H9 (cell line): ENCODE measurements at regions not wholly inside any gene's neighbourhood (a gene's known extent, or its start where the extent isn't known, plus 50 kb on each side); places are given as distances from the start of the nearest gene placed in this dataset.

Experiments used
- DNase-seq: peaks from one replicate; pipeline ENCODE4 v3.0.0-alpha.2; 2017
- H2AFZ ChIP-seq: one replicate; pipeline ENCODE4 v1.6.1; 2013; ENCODE audit warnings: mild to moderate bottlenecking, low read length, control low read depth, moderate library complexity
- H2AK5ac ChIP-seq: 2 replicates; pipeline ENCODE4 v1.6.1; 2013; ENCODE audit warnings: low read length, control low read depth, mixed read lengths; ENCODE audit not compliant: insufficient read length
- H2BK120ac ChIP-seq: one replicate; pipeline ENCODE4 v1.6.1; 2013; ENCODE audit warnings: low read depth, mild to moderate bottlenecking, low read length, control low read depth, inconsistent platforms; ENCODE audit not compliant: poor library complexity, severe bottlenecking
- H2BK12ac ChIP-seq: 2 replicates; pipeline ENCODE4 v1.6.1; 2013; ENCODE audit warnings: low read length, control low read depth, mixed read lengths, low read depth; ENCODE audit not compliant: insufficient read length
- H2BK15ac ChIP-seq: 2 replicates; pipeline ENCODE4 v1.6.1; 2013; ENCODE audit warnings: low read depth, low read length, control low read depth
- H2BK20ac ChIP-seq: one replicate; pipeline ENCODE4 v1.6.1; 2013; ENCODE audit warnings: low read depth, mild to moderate bottlenecking, low read length, control low read depth, inconsistent platforms; ENCODE audit not compliant: poor library complexity, severe bottlenecking
- H2BK5ac ChIP-seq: 2 replicates; pipeline ENCODE4 v1.6.1; 2013; ENCODE audit warnings: low read length, control low read depth, mixed read lengths; ENCODE audit not compliant: insufficient read length
- H3K14ac ChIP-seq: 2 replicates; pipeline ENCODE4 v1.6.1; 2013; ENCODE audit warnings: low read length, control low read depth; ENCODE audit not compliant: insufficient read depth
- H3K18ac ChIP-seq: 2 replicates; pipeline ENCODE4 v1.6.1; 2013; ENCODE audit warnings: low read depth, mild to moderate bottlenecking, mixed read lengths, low read length, control low read depth; ENCODE audit not compliant: insufficient read length
- H3K23ac ChIP-seq: 2 replicates; pipeline ENCODE4 v1.6.1; 2013; ENCODE audit warnings: low read length, control low read depth, mixed read lengths, low read depth; ENCODE audit not compliant: insufficient read length
- H3K23me2 ChIP-seq: 2 replicates; pipeline ENCODE4 v1.6.1; 2013; ENCODE audit warnings: low read depth, mild to moderate bottlenecking, mixed read lengths, low read length, control low read depth; ENCODE audit not compliant: insufficient read length, poor library complexity, severe bottlenecking
- H3K27ac ChIP-seq: 2 replicates; pipeline ENCODE4 v1.5.1; 2013; ENCODE audit warnings: low read length, control low read depth, mixed read lengths, low read depth; ENCODE audit not compliant: insufficient read length
- H3K27me3 ChIP-seq: 2 replicates; pipeline ENCODE4 v1.6.1; 2013; ENCODE audit warnings: low read length, control low read depth, inconsistent platforms; ENCODE audit not compliant: insufficient read depth
- H3K4ac ChIP-seq: 2 replicates; pipeline ENCODE4 v1.6.1; 2013; ENCODE audit warnings: low read depth, mild to moderate bottlenecking, control low read depth, inconsistent platforms, low read length, moderate library complexity
- H3K4me1 ChIP-seq: 2 replicates; pipeline ENCODE4 v1.6.1; 2013; ENCODE audit warnings: low read length, control low read depth, inconsistent platforms; ENCODE audit not compliant: insufficient read depth
- H3K4me2 ChIP-seq: 2 replicates; pipeline ENCODE4 v1.6.1; 2013; ENCODE audit warnings: low read length, control low read depth, mixed read lengths; ENCODE audit not compliant: insufficient read length, insufficient read depth
- H3K56ac ChIP-seq: 2 replicates; pipeline ENCODE4 v1.6.1; 2013; ENCODE audit warnings: low read depth, mild to moderate bottlenecking, mixed read lengths, low read length, control low read depth; ENCODE audit not compliant: insufficient read length
- H3K79me1 ChIP-seq: 2 replicates; pipeline ENCODE4 v1.6.1; 2013; ENCODE audit warnings: low read depth, mild to moderate bottlenecking, moderate library complexity, low read length, control low read depth, inconsistent platforms; ENCODE audit not compliant: insufficient read depth, poor library complexity, severe bottlenecking
- H3K79me2 ChIP-seq: 2 replicates; pipeline ENCODE4 v1.6.1; 2013; ENCODE audit warnings: low read length, control low read depth, inconsistent platforms; ENCODE audit not compliant: insufficient read depth
- H3K9ac ChIP-seq: 2 replicates; pipeline ENCODE4 v1.6.1; 2013; ENCODE audit warnings: low read length, control low read depth, mixed read lengths; ENCODE audit not compliant: insufficient read length; ENCODE audit errors: extremely low read depth
- H3K9me3 ChIP-seq: one replicate; pipeline ENCODE4 v1.6.1; 2013; ENCODE audit warnings: low read depth, low read length, inconsistent platforms; ENCODE audit not compliant: control insufficient read depth
- H3T11ph ChIP-seq: one replicate; pipeline ENCODE4 v1.6.1; 2013; ENCODE audit warnings: mild to moderate bottlenecking, low read length, control low read depth, inconsistent platforms
- H4K20me1 ChIP-seq: one replicate; pipeline ENCODE4 v1.6.1; 2013; ENCODE audit not compliant: control insufficient read depth, insufficient read length, insufficient read depth
- H4K5ac ChIP-seq: 2 replicates; pipeline ENCODE4 v1.6.1; 2013; ENCODE audit warnings: low read depth, mild to moderate bottlenecking, mixed read lengths, low read length, control low read depth; ENCODE audit not compliant: insufficient read length
- H4K8ac ChIP-seq: replicated peaks from 2 replicates; pipeline ENCODE4 v1.6.1; 2013; ENCODE audit warnings: low read length, control low read depth, mixed read lengths, low read depth; ENCODE audit not compliant: insufficient read length
- H4K91ac ChIP-seq: 2 replicates; pipeline ENCODE4 v1.6.1; 2013; ENCODE audit warnings: low read depth, mild to moderate bottlenecking, moderate library complexity, mixed read lengths, low read length, control low read depth; ENCODE audit not compliant: insufficient read length
- H3K27ac Mint-ChIP-seq, 3 experiments: 2 replicates in 2 of 3; 3 replicates in 1 of 3; pipeline ENCODE4 v1.8.0; 2020 to 2021; ENCODE audit warnings: mixed read lengths in 3 of 3, mild to moderate bottlenecking in 1 of 3, moderate library complexity in 1 of 3
- H3K27me3 Mint-ChIP-seq: 2 replicates; pipeline ENCODE4 v1.8.0; 2021; ENCODE audit warnings: low read depth, mild to moderate bottlenecking, moderate library complexity, mixed read lengths
- H3K36me3 Mint-ChIP-seq, 3 experiments: 2 replicates in 2 of 3; 3 replicates in 1 of 3; pipeline ENCODE4 v1.8.0; 2020 to 2021; ENCODE audit warnings: low read depth in 3 of 3, mixed read lengths in 3 of 3; ENCODE audit not compliant: insufficient read depth in 1 of 3
- H3K4me1 Mint-ChIP-seq, 2 experiments: 2 replicates each; pipeline ENCODE4 v1.8.0; 2020; ENCODE audit warnings: mixed read lengths in 2 of 2
- H3K4me3 Mint-ChIP-seq, 2 experiments: 2 replicates in 1 of 2; 3 replicates in 1 of 2; pipeline ENCODE4 v1.8.0; 2020 to 2021; ENCODE audit warnings: mild to moderate bottlenecking in 2 of 2, mixed read lengths in 2 of 2, moderate library complexity in 1 of 2
- H3K9me3 Mint-ChIP-seq, 2 experiments: 2 replicates in 1 of 2; 3 replicates in 1 of 2; pipeline ENCODE4 v1.8.0; 2020; ENCODE audit warnings: mild to moderate bottlenecking in 2 of 2, mixed read lengths in 2 of 2, moderate library complexity in 1 of 2
- CTCF ChIP-seq: fragments of 200-600 bp; sonication (generic); conservative IDR thresholded peaks from 3 replicates; pipeline ENCODE4 v1.8.0; 2021; ENCODE audit warnings: antibody characterized with exemption, mild to moderate bottlenecking

- Histone ChIP-seq H3K23ac (no peak overlapping the region), H4K8ac (no peak overlapping the region), H2AK5ac (no peak overlapping the region), H3K79me2 (no peaks in the 10 kb centered on the region), H3K4me1 (no peaks in the 10 kb centered on the region), H3K56ac (no peak overlapping the region), H3K79me1 (no peaks in the 10 kb centered on the region), H3K4me2 (no peak overlapping the region), H4K91ac (no peak overlapping the region), H3K9me3 (peaks cover 23% of the 10 kb centered on the region), H2BK15ac (no peak overlapping the region), H4K20me1 (no peaks in the 10 kb centered on the region), H2BK20ac (no peak overlapping the region), H2BK12ac (no peak overlapping the region), H2BK120ac (no peak overlapping the region), H3K27ac (no peak overlapping the region), H3K18ac (no peak overlapping the region), H4K5ac (no peak overlapping the region), H3K27me3 (no peaks in the 10 kb centered on the region), H3K23me2 (no peaks in the 10 kb centered on the region), H3K9ac (no peak overlapping the region), H3T11ph (no peak overlapping the region), H3K4ac (no peak overlapping the region), H3K14ac (no peak overlapping the region), H2AFZ (no peak overlapping the region), H2BK5ac (no peak overlapping the region)
- H3K4me3 Mint-ChIP-seq, result no peak overlapping the region
- no peak for TF ChIP-seq CTCF
- no peak for DNase-seq
- H3K4me1 Mint-ChIP-seq, result no peaks in the 10 kb centered on the region
- peaks cover 25 to 41% (median 40%) of the 10 kb centered on the region in 3 experiments for H3K36me3 Mint-ChIP-seq
- no peak overlapping the region for H3K27ac Mint-ChIP-seq
- peaks cover 48 to 49% of the 10 kb centered on the region in 2 experiments for H3K9me3 Mint-ChIP-seq
- H3K27me3 Mint-ChIP-seq, result no peaks in the 10 kb centered on the region
These were observed 78.3 kb downstream of the PLK2 start for GRCh38 chr5:58381566-58381965.
